GM18505 (cell line): ENCODE measurements at regions not wholly inside any gene's neighbourhood (a gene's known extent, or its start where the extent isn't known, plus 50 kb on each side); places are given as distances from the start of the nearest gene placed in this dataset.

Source experiments
- ATAC-seq: cut with Tn5 transposase; IDR thresholded peaks from one replicate; pipeline ENCODE4 v1.9.1; 2021; ENCODE audit not compliant: unreplicated experiment
- POLR2A ChIP-seq: IDR thresholded peaks from 4 replicates; pipeline ENCODE4 v1.6.1; 2011; ENCODE audit warnings: borderline replicate concordance; ENCODE audit not compliant: insufficient read depth, insufficient read length; ENCODE audit errors: extremely low read depth

DNA sequence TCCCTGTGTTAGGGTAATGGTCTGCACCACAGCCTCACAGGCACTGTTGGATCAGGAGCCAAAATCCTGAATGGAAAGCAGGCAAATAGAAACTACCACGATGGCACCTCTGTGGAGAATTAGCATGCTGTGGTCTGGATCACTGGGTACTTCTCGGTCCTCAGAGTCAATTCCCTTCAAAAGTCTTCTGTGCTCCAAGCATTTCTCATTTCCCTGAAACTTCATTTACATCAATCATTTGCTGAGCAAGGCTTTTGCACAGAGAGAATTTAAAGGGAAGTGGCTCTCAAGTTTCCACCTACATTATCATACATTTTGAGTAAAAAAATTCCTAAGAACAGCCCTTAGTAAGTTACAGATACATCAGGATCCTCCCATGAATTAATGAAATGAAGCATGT, 293.9 kb upstream of the NPSR1 start:
- no peak for ATAC-seq
- no peak for TF ChIP-seq POLR2A

DNA sequence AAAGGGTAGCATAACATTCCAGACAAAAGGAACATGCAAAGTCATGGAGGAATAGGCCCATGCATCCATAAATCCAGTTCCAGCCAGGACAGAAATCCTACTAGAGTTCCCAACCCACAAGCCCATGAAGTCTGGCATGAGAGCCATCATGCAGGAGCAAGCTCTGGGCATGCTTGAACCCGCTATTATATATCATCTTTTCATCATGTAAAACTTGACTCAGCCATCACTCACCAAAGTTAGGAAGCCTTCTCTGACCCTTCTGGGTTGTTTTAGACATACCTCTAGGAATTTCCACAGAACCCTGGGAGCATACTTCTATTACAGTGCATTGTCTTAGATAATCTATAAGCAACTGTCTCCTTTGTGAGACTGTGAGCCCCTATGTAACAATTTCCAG, 293.0 kb upstream of the NPSR1 start:
- no peak for TF ChIP-seq POLR2A
- no peak for ATAC-seq

DNA sequence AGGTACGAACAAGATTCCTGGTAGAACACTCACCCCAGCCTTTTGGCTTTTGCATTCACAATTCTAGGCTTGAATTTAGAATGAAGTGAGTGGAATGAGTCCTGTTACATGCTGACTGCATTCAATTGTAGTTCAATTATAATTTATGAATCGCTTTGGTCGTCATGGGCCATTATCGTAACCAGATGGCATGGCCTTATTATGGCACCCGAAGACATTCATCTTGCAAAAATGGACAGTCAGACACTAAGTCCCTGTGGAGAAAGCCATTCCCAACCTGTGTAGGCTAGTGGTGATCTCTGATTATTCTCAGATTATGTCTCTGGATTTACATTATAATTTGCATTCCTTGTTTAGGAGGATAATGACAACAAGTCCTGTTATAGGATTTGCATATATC, 292.4 kb upstream of the NPSR1 start:
- no peak for TF ChIP-seq POLR2A
- no peak for ATAC-seq

DNA sequence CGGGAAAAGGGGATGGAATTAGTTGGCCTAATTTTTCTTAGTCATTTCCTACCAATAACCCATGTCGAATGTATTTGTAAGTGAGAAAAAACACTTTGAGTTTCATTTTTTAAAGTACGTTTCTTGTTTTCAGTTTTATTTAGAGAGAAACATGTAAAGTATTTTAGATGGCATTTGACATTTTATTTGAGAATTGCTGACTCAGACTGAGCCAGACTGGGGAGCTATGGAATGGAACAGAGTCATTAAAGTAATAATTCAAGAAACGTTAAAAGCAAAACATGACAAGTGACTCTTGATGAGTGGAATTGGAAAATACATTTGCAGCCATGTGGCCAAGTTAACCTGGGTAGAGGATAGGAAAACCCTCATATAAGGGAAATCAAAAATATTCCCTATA, 286.1 kb upstream of the NPSR1 start:
- ATAC-seq, result no peak
- TF ChIP-seq POLR2A, result no peak

DNA sequence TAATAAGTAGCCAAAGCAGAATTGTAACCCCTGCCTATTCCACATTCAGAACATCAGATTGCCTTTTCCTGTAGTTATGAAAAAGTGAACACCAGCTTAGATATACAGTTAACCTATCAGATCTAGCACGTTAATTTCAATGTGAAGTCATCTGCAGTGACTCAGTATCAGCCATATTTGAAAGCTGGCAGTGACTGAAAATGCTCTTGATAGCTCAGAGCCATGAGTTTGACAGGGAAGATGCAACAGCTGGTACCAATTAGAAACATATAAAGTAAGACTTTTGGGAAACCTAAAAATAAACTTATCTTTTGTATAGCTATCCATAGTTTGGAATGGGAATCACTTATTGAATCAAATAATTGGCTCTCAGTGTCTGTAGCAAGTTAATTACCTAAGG, 284.1 kb upstream of the NPSR1 start:
- no peak for ATAC-seq

DNA sequence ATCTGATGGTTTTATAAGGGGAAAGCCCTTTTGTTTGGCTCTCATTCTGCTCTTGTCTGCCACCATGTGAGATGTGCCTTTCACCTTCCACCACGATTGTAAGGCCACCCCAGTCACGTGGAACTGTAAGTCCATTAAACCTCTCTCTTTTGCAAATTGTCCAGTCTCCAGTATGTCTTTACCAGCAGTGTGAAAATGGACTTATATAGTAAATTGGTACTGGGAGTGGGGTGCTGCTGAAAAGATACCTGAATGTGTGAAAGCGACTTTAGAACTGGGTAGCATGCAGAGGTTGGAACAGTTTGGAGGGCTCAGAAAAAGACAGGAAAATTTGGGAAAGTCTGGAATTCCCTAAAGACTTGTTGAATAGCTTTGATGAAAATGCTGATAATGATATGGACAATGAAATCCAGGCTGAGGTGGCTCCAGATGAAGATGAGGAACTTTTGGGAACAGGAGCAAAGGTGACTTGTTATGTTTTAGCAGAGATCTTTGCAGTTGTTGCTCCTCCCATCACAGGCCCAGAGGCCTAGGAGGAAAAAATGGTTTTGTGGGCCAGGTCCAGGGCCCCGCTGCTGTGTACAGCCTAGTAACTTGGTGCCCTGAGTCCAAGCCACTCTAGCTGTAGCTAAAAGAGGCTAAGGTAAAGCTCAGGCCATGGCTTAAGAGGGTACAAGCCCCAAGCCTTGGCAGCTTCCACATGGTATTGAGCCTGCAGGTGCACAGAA, 275.7 kb upstream of the NPSR1 start:
- ATAC-seq, result no peak
- TF ChIP-seq POLR2A, result no peak

More for the DNA sequence above, 284.1 kb upstream of the NPSR1 start:
- no peak for TF ChIP-seq POLR2A

DNA sequence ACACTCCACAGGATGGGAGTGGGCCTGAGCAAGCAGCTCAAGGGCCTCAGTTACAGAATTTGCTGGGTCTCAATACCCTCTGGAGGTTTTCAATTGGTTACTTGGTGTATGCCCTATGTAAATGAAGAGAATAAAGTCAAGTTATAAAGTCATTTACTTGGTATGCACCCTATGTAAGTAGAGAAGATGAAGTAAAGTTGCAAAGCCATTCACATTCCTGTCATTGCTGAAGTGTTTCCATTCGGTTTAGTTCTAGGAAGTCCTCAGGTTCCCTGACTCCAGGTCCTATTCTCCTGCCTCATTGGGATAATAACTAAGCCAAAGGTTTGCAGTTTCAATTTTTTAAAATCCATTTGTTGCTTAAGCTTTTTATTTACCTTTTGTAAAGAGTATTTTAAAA, 272.6 kb upstream of the NPSR1 start:
- TF ChIP-seq POLR2A, result no peak
- no peak for ATAC-seq

DNA sequence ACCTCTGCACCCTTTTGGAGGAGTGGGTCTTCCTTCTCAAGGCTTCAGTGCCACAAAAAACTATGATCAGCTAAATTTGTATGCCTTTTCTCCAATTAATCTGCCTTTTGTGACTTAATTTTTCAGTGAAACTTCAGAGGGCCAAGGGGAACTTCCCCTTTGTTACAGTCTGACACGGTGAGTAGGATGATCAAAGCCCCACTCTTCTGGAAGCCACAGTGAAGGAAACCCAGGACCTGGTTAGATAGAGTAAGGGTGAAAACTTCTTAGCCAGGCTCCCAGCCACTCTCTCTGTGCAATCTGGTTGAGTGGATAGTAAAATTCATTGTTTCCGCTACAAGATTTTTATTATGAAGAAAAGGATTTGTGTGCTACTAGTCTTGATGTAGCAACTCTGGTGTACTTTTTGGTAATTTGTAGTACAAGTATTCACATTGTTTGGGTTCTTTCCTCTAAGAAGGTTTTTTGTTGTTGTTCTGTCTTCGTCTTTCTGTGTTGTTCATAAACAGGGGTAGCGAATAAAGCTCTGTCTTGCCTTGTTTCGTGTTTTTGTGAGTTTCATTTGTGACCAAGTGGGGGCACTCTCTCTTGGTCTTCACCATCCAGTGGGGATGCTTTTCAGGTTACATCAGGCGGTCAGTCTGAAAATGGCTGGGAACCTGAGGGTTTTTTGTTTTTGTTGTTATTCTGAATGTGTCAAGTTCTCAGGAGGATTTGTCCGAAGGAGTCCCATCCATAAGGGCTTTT, 268.5 kb upstream of the NPSR1 start:
- no peak for TF ChIP-seq POLR2A
- ATAC-seq, result no peak

DNA sequence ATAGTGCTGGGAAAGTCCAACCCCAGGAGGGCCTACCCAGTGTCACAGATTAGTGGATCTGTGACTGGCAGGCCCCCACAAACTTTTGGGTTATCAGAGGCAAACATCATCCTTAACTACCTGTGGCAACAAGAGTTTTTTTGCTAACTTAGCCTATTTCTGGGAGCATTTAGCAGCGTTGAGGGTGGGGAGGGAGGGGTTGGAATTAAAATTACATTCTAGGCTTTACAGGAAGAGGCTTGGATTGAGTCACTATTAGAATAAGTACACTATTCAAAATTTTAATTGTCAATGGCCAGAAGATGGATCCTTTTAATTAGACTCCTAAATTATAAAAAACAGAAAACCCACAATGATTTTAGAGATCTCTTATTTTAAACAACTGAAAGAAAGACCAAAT, 267.9 kb upstream of the NPSR1 start:
- no peak for ATAC-seq
- no peak for TF ChIP-seq POLR2A

DNA sequence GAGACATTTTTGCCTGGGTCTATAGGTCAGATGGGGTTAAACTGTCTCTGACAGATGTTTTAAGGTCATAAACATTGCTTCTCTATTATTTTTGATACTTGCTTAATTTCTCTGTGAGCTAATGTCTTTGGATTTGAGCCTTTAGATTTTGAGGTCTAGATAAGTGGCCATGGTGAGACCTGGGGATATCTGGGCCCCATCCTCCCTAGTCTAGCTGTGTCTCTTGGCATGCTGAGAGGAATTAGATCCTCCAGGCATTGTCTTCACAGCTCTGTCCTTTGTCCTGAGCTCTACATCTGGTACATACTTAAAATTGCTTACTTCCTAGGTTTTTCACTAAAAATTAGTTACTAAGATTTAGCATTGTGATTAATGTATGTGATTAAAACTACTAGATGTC, 265.0 kb upstream of the NPSR1 start:
- TF ChIP-seq POLR2A, result no peak
- ATAC-seq, result no peak

DNA sequence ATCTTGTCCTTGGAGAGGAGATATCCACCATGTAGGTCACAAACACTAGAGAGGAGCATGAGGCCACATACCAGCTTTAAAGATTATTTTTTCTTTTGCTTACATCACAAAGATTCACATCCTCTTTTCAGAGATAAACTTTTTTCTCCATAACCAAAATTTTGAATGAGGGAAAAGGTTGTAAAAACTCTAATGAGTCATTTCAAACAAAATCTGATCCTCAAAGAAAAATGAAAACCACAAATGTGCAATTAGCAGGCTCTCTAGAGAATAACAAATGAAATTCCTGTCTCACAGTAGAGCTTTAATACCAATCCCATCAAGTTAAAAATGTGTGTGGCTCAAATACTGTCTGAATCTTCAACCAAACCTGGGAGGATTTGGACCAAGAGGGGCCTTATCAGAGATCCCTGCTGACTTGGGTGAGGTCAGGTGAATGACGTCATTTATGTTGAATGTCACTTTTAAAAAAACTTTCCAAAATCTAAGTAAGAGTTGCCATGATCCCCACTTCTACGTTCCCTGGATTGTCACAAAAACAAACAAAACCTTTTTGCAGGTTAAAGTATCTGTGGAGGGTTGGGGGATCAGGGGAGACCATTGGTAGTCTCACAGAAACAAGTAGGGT, 261.5 kb upstream of the NPSR1 start:
- no peak for TF ChIP-seq POLR2A
- ATAC-seq, result no peak

DNA sequence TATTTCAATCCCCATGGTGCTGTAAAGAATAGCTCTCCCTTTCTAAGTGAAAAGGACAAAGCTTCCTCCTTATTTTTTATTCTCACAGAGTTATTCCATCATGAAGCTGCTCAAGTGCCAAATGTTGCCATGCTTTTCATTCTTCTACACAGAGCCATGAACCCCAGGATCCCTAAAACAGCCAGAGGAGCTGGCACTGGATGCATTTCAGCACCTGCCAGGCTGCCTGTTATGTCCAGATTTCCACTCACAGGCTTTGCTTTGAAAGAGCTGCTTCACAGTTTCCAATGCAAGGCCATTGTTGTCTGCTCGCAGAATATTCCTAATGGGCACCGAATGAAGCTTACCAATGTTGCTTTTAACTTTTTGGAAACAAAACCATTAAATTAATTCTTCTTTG, 256.2 kb upstream of the NPSR1 start:
- TF ChIP-seq POLR2A, result no peak
- no peak for ATAC-seq

DNA sequence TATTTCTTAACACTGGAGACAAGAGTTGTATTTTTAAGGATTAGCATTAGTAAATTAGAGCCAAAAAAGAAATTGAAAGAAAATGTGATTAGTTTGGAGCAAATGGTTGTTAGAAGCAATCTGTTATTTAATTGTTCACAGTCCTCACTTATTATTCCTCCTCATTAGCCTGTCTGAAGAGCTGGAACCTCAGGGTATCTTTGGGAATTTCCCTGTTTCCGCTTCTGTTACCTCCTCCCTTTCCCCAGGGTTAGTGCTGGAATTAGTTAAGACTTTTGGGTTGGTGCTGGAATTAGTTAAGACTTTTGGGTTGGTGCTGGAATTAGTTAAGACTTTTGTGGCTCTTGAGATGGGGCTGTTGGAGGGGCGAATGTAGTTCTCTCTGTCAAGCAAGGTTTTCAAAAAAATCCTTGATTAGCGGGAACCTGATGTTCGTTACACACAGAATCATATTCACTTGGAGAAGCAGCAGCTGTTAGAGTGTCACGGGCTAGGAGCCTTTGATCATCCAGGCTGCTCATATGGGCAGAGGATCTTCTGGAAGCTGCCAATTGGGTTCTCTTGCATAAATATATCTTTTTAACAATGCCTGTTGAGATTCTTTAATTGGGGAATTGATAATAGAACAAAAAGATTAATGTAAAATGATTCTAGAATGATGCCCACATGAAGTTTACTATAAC, 251.0 kb upstream of the NPSR1 start:
- TF ChIP-seq POLR2A, result no peak
- ATAC-seq, result no peak

DNA sequence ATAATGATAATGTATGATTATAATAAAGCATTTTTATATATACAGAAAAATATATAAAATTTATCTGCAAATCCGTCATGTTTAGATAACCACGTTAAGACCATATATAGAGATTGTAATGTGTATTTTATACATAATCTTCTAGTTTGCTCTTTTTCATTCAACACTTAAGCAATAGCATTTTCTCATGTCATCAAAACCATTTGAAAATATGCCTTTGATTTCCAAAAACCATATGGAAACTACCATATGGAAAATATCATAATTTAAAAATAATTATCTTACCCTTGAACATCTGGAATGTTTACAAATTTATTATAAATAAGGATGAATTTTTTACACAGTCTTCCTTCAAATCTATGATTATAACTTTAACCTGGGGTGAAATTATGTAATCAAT, 250.4 kb upstream of the NPSR1 start:
- no peak for ATAC-seq
- TF ChIP-seq POLR2A, result no peak

DNA sequence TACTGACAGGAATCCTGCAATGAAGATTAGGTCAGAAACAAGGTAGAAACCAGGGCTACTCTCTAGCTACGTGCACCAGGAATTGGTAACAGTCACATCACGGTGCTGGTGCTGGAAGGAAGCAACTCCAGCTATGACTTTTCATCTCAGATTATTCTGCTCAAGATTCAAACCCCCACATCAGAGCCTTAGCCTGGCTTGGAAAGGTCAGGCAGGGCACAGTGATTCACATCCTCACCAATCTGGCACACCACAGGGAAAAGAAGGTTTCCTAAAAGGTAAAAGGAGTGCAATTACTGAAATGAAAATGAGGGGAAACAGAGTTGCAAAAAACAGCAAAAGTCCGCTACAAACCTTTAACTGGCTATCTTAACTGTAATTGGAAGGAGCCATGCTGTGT, 240.2 kb upstream of the NPSR1 start:
- TF ChIP-seq POLR2A, result no peak
- no peak for ATAC-seq
